GM12892 (cell line): ENCODE measurements at regions not wholly inside any gene's neighbourhood (a gene's known extent, or its start where the extent isn't known, plus 50 kb on each side); places are given as distances from the start of the nearest gene placed in this dataset.
A peak's percentile ranks its signal among the peaks of the same experiment; 100 is the strongest.
"Not testable (repeated sequence)": the region's sequence is repeated elsewhere in the genome, so short reads cannot be mapped to it uniquely, and the experiment has no call there.

Source experiments
- DNase-seq: peaks from one replicate; pipeline ENCODE4 v3.0.0; 2011; ENCODE audit not compliant: insufficient read length
- FAIRE-seq: peaks from 2 replicates; lab custom pipeline; 2011; peaks lifted over from hg19 to GRCh38; lab: Jason Lieb, UNC
- POLR2A ChIP-seq: IDR thresholded peaks from 2 replicates; pipeline ENCODE4 v1.6.1; 2011; ENCODE audit warnings: low read depth, low read length, control low read depth
- POLR2AphosphoS5 ChIP-seq: IDR thresholded peaks from 2 replicates; pipeline ENCODE4 v1.6.1; 2011; ENCODE audit warnings: low read depth, low read length, control low read depth
- TAF1 ChIP-seq: IDR thresholded peaks from 2 replicates; pipeline ENCODE4 v1.6.1; 2011; ENCODE audit warnings: low read depth, mild to moderate bottlenecking, control low read depth, low read length, borderline replicate concordance

DNA sequence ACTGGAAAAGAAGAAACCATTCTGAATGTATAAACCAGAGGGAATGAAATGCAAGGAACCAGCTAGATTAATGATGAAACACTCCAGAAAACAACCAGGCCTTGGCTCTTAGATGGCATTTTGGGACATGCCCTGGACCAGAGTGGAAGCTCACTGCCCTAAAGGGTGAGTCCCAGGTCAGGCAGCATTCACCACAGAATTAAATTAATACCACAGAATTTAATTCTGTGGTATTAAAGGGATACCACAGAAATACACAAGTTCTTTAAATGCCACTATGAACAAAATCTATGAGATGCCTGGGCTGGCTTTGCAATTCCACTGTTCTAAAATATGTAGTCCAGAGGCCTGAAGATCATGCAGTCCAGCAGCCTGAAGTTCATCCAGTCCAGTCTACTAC is 122.3 kb upstream of the KYNU start:
- no peak for DNase-seq
- FAIRE-seq, result no peak
- TF ChIP-seq TAF1, result no peak
- no peak for TF ChIP-seq POLR2AphosphoS5
- no peak for TF ChIP-seq POLR2A

DNA sequence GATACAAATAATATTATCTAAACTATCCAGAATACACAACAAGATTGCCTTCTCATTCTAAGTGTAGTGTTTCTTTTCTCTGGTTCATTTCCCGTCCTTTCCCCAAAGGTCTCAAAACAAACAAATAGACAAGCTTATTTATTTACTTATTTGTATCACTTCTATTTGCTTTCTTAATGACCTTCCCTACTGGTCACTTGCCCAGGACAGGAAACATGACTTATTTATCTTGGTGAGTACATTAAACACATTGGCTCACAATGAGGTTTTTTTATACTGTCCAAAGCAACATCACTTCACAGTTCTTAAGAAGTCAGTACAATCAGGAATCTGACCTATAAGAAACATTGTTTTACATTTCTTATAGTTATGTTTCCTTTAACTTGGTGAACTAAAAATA is 123.3 kb upstream of the KYNU start:
- FAIRE-seq (no peak), DNase-seq (no peak)
- no peak for TF ChIP-seq POLR2A
- TF ChIP-seq TAF1, result no peak
- no peak for TF ChIP-seq POLR2AphosphoS5

- no peak for FAIRE-seq
- no peak for DNase-seq
- no peak for TF ChIP-seq TAF1
- TF ChIP-seq POLR2A, result no peak
- TF ChIP-seq POLR2AphosphoS5, result no peak
These were observed 126.6 kb upstream of the KYNU start for GRCh38 chr2:142750858-142751257.

- no peak for DNase-seq
- FAIRE-seq, result no peak
- TF ChIP-seq TAF1, result no peak
- no peak for TF ChIP-seq POLR2A
- no peak for TF ChIP-seq POLR2AphosphoS5
These were observed 128.8 kb upstream of the KYNU start for GRCh38 chr2:142748559-142749099.

- DNase-seq (no peak), FAIRE-seq (no peak)
- no peak for TF ChIP-seq POLR2AphosphoS5
- TF ChIP-seq POLR2A, result no peak
- no peak for TF ChIP-seq TAF1
These were observed 131.8 kb upstream of the KYNU start for GRCh38 chr2:142745691-142746090.

DNA sequence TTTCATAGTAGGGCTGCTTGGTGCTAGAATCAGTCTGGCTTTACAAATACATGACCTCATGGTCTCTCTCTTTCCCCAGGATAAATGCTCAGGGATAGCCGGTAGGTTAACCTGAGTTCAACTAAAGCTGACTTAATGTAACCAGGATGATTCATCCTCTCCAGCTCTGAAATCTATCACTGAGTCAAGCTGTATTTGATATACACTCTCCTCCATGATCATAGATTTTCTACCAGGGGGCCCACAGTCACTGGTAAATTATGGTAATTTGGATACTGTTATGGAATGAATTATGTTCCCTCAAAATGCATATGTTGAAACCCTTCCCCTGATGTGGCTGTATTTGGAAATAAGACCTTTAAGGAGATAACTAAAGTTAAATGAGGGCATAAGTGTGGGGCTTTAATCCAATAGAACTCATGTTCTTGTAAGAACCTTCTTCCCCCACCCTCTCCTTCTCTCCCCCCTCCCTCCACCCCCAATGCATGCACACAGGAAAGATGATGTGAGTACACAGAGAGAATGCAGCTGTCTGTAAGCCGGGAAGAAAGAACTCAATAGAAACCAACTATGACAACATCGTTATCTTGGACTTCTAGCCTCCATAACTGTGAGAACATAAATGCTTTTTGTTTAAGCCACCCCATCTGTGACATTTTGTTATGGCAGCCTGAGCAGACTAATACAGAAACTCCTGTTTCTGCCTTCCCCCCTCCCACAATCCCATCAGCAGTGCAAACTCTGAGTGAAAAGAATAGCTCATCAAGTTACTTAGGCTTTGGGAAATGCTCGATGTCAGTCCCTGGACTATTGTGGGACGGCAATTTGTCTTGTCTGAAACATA is 134.9 kb upstream of the KYNU start:
- FAIRE-seq (peak; percentile 67), DNase-seq (no peak)
- TF ChIP-seq POLR2A (no peak), TAF1 (no peak), POLR2AphosphoS5 (no peak)

GRCh38 chr2:142741764-142742269 is 135.6 kb upstream of the KYNU start:
- DNase-seq, result no peak
- TF ChIP-seq POLR2A, result no peak
- FAIRE-seq, result no peak

- no peak for TF ChIP-seq POLR2A
- TF ChIP-seq POLR2AphosphoS5, result no peak
- no peak for TF ChIP-seq TAF1
- FAIRE-seq, result no peak
- DNase-seq, result no peak
These were observed 142.7 kb upstream of the KYNU start for GRCh38 chr2:142734770-142735169.

DNA sequence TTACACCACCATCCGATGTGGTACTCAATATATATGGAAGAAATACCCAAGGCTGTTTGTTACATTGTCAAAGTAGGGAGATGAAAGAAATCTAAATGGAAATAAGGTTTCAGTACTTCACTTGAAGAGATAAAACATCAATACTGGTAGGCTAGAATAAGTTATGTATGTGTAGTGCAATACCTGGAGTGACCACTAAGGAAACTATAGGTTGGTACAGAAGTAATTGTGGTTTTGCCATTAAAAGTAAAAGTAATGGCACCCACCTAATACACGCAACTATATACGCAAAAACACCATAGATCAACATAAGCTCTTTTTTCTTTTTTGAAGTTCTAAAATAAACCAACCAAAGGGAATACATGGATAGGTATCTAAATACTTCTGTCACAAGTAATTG is 143.2 kb upstream of the KYNU start:
- no peak for TF ChIP-seq POLR2A
- TF ChIP-seq TAF1, result no peak
- TF ChIP-seq POLR2AphosphoS5, result no peak
- DNase-seq, result no peak
- no peak for FAIRE-seq

DNA sequence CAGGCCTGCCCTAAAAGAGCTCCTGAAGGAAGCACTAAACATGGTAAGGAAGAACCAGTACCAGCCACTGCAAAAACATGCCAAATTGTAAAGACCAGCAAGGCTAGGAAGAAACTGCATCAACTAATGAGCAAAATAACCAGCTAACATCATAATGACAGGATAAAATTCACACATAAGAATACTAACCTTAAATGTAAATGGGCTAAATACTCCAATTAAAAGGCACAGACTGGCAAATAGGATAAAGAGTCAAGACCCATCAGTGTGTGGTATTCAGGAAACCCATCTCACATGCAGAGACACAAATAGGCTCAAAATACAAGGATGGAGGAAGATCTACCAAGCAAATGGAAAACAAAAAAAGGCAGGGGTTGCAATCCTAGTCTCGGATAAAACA is 147.7 kb upstream of the KYNU start:
- not testable (repeated sequence) for FAIRE-seq, DNase-seq

DNA sequence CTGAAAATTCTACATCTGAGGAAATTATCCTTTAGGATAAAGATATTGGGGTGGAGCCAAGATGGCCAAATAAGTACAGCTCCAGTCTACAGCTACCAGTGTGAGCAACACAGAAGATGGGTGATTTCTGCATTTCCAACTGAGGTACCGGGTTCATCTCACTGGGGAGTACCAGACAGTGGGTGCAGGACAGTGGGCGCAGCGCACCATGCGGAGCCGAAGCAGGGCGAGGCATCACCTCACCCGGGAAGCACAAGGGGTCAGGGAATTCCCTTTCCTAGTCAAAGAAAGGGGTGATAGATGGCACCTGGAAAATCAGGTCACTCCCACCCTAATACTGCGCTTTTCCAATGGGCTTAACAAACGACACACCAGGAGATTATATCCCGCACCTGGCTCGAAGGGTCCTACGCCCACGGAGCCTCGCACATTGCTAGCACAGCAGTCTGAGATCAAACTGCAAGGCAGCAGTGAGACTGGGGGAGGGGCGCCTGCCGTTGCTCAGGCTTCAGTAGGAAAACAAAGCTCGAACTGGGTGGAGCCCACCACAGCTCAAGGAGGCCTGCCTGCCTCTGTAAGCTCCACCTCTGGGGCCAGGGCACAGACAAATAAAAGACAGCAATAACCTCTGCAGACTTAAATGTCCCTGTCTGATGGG is 149.5 kb upstream of the KYNU start:
- not testable (repeated sequence) for FAIRE-seq, DNase-seq

GRCh38 chr2:142725386-142725785 is 152.1 kb upstream of the KYNU start:
- FAIRE-seq (no peak), DNase-seq (no peak)
- TF ChIP-seq POLR2A (no peak), POLR2AphosphoS5 (no peak), TAF1 (no peak)
